Activated T-cell treated with anti-CD3 and anti-CD28 coated beads for 1 hour (primary cell): ENCODE measurements at regions not wholly inside any gene's neighbourhood (a gene's known extent, or its start where the extent isn't known, plus 50 kb on each side); places are given as distances from the start of the nearest gene placed in this dataset.
"Not testable (repeated sequence)": the region's sequence is repeated elsewhere in the genome, so short reads cannot be mapped to it uniquely, and the experiment has no call there.

Experiments
- DNase-seq: peaks from one replicate; pipeline ENCODE4 v3.0.0-alpha.2; 2020; ENCODE audit warnings: low read depth

DNA sequence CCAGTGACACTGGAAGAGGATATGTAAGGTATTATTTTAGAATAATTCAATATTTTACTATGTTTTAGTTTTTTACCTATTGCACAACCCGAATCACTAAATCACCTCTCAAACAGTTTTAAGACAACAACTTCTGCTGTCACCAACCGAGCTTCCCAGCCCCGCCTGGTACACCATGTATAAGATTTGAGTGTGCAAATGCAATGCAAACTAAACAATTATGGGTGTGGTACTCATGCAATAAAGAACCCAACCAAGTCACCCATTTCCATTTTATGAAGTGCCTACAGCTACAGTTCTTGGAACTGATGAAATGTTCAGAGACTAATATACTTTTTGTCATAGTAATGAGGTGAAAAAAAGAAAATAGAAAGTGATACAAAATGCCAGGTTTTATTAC, 256.2 kb downstream of the TAFA4 start:
- no peak for DNase-seq

DNA sequence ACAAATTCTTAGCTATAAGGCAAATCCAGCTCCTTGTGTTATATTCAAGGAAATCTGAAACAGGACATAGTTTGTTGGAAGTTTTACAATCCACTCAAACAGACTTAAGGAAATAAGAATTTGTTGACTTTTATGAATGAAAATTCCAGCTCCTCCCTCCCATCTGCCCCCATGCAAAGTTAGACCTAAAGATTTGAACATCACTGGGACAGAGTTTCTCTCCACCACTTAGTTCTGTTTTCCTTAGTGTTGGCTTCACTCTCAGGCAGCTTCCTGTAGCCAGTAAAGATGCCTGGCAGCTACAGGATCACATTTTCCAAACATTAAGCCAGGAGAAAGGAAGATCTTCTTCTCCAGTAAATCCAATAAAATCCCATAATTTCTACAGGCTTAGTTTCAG, 265.0 kb downstream of the TAFA4 start:
- DNase-seq = no peak

DNA sequence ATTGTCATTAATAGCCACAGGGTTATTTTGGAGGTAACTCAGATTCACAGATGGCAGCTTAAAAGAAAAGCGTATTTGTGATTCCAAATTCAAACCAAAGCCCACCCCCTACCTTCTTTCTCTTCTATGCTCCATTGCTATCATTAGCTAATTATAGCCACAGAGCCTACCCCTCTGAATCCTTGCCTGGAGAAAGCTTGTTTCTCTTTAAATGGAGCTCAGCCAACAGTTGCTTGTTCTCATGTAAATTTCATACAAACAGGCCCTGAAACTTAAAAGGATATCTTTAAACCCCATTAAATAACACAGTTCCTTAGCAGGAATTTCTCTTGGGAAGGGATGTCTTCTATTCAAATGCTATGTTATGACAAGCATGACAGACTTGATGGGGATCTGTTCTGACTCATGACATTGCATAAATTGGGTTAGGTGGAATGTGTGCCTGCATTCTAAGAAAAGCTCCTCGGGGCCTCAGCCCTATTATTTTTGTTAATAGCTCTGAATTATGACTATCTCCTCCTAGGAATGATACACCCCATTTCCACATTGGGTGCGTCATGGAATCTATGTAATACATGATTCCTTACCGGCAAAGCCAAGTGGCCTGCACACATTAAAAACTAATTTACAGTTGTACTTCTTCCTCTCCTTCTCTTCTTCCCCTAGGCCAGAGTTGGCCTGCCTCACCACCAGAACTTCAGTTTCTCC, 265.8 kb downstream of the TAFA4 start:
- no peak for DNase-seq

- DNase-seq = no peak
These were observed 268.1 kb downstream of the TAFA4 start for GRCh38 chr3:68664276-68664675.

- no peak for DNase-seq
These were observed 270.2 kb downstream of the TAFA4 start for GRCh38 chr3:68662176-68662575.

GRCh38 chr3:68650657-68651056, 281.7 kb downstream of the TAFA4 start:
- DNase-seq = not testable (repeated sequence)

DNA sequence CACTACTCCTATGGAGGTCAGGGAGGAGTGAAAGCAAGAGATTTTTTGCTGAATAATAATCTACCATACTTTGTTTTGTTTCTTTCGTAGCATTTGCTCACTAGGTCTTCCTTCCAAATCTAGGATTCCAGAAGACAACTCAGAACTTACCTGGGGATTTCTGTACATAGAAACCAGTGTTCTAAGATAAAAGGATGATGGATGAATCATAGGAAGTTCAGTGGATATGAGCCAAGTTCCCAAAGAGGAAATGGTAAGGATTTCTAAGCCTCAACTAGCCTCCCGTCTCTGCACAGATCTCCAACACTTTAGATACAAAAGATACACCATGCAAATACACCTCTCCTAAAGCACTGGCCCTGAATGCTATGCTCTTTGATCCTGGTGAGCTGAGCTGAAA, 283.9 kb downstream of the TAFA4 start:
- no peak for DNase-seq

- DNase-seq = no peak
These were observed 300.3 kb downstream of the TAFA4 start for GRCh38 chr3:68631850-68632545.

DNA sequence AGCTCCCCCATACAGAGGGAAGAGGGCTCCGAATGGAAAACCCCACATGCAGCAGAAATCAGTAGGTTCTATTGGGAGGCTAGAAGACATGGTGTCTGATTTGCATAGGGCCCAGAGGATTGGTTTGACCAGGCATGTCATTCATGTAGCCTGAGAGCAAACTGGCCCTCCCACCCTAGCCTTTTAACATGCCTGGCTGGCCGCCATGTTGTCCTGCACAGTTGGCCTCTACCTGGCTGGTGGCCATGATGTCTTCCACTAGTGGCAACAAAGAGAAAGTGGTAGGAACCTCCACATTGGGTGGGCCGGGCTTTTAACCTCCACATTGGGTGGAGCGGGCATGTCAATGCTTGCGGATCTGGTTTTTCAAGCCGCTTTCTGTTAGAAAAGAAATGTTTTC, 312.1 kb downstream of the TAFA4 start:
- no peak for DNase-seq

GRCh38 chr3:68614087-68614486, 318.3 kb downstream of the TAFA4 start:
- no peak for DNase-seq

- no peak for DNase-seq
These were observed 361.0 kb downstream of the TAFA4 start for GRCh38 chr3:68571321-68571720.

- DNase-seq = no peak
These were observed 371.6 kb downstream of the TAFA4 start for GRCh38 chr3:68560728-68561127.

GRCh38 chr3:68535782-68536181, 396.6 kb downstream of the TAFA4 start:
- no peak for DNase-seq

- no peak for DNase-seq
These were observed 409.0 kb downstream of the TAFA4 start for GRCh38 chr3:68523330-68523729.

DNA sequence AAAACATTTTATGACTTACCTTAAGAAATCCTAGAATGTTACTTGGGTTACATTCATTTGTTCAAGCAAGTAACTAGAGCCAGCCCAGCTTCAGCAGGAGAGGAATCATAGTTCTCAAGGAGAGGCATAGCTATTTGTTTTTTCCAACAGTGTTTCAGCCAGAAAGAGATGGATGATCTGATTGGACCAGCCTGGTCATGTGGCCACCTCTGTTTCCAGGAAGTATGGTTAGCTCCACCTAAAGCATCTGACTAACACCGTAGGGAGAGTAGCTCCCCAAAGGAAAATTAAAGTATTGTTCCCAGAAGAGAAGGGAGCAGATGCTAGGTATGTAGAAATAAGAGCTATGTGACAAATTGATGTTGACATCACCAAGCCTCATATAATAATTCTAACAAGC, 417.1 kb downstream of the TAFA4 start:
- no peak for DNase-seq

DNA sequence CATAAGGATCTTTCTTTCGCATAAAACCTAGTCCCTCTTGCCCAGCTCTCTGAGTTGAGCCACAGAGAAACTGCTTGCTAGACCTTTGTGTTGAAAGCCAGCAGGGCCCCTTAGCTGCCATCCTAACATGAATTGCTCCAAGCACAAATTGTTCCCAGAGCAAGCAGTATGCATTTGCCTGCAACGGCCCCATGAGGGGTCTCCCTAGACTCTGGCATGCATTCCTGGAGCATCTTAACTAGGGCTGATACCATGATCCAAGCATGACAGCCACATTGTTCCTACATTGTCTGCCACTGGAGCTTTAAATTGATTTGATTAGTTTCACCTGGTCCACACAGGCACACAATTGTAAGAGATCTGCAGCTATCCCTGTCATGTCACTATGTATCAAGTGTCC, 428.1 kb downstream of the TAFA4 start:
- DNase-seq = no peak

GRCh38 chr3:68485845-68486244, 446.5 kb downstream of the TAFA4 start:
- DNase-seq = not testable (repeated sequence)

- DNase-seq = no peak
These were observed 447.3 kb downstream of the TAFA4 start for GRCh38 chr3:68485051-68485450.

DNA sequence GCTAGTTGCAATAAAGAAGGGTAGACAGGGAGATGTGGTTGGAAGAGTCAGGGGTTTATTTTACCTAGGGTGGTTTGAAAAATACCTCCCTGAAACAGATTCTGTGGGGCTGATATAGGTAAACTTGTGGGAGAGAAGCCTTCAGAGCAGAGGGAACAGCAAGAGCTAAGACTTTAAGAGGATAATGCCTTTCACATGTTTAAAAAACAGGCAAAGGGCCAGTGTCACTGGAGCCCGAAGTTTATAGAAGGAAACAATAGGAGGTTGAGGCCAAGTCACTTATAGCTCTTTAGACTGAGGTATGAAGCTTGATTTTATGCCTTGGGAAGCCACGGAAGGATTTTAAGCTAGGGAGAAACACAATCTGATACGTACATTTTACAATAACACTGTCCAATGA, 448.7 kb downstream of the TAFA4 start:
- no peak for DNase-seq

- DNase-seq = no peak
These were observed 449.3 kb downstream of the TAFA4 start for GRCh38 chr3:68483041-68483440.

DNA sequence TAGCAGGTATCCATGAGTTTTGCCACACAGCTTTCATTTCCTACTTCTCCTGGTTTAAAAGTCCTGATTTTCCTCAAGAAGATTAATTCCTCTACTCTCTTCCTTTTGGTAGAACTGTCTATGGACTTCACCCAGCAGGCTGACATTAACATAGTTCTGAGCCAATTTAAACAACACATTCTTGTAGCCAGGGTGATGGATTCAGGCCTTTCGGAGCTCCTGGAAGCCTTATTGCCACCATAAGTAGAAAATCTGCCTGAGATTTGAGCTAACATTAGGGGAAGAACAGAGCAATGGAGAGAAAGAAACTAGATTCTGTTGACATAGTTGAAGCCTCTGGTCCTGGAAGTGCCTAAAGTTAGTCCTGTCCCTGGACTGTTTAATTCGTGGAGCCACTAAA, 449.8 kb downstream of the TAFA4 start:
- no peak for DNase-seq

DNA sequence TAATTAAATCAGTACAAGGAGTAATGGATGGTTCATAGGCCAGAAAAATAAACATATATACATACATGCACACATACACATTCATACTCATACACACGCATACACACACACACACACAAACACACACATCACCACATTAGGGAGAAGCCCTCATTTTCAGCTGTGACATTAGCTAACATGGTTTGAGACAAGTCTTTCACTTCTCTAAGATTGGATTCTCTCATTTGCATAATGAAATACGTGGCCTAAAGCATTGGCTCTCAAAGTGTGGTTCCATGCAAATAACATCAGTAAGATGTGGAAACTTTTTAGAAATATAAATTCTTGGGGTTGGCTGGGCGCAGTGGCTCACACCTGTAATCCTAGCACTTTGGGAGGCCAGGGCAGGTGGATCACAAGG, 452.6 kb downstream of the TAFA4 start:
- no peak for DNase-seq

- DNase-seq = no peak
These were observed 463.5 kb downstream of the TAFA4 start for GRCh38 chr3:68468695-68469375.
